NB4 (cell line): ENCODE measurements at regions not wholly inside any gene's neighbourhood (a gene's known extent, or its start where the extent isn't known, plus 50 kb on each side); places are given as distances from the start of the nearest gene placed in this dataset.
"Not testable (repeated sequence)": the region's sequence is repeated elsewhere in the genome, so short reads cannot be mapped to it uniquely, and the experiment has no call there.

Experiments used
- DNase-seq: peaks from one replicate; pipeline ENCODE4 v3.0.0; 2010; ENCODE audit warnings: low read depth
- H3K4me3 ChIP-seq: one replicate; pipeline ENCODE4 v1.5.1; 2011; ENCODE audit warnings: mild to moderate bottlenecking, low read depth, low read length, moderate library complexity
- CTCF ChIP-seq: IDR thresholded peaks from one replicate; pipeline ENCODE4 v1.5.1; 2012; ENCODE audit warnings: low read depth, low read length
- MAX ChIP-seq: IDR thresholded peaks from 2 replicates; pipeline ENCODE4 v1.6.1; 2011; ENCODE audit warnings: low read depth, low read length
- MYC ChIP-seq: IDR thresholded peaks from 2 replicates; pipeline ENCODE4 v1.6.1; 2011; ENCODE audit warnings: low read depth, low read length
- POLR2A ChIP-seq: IDR thresholded peaks from 2 replicates; pipeline ENCODE4 v1.6.1; 2011; ENCODE audit warnings: mild to moderate bottlenecking; ENCODE audit not compliant: insufficient read length; ENCODE audit errors: extremely low read depth

- no peak for DNase-seq
- TF ChIP-seq CTCF (no peak), POLR2A (no peak), MAX (no peak), MYC (no peak)
- H3K4me3 ChIP-seq = no peak overlapping the region
These were observed 753.4 kb upstream of the ADGRB3 start for GRCh38 chr6:67881706-67882065.

- no peak overlapping the region for H3K4me3 ChIP-seq
- DNase-seq = no peak
- no peak for TF ChIP-seq MAX
- no peak for TF ChIP-seq POLR2A
- TF ChIP-seq MYC = no peak
- TF ChIP-seq CTCF = no peak
These were observed 754.0 kb upstream of the ADGRB3 start for GRCh38 chr6:67880939-67881705.

- not testable (repeated sequence) for H3K4me3 ChIP-seq, DNase-seq
These were observed 754.7 kb upstream of the ADGRB3 start for GRCh38 chr6:67880343-67880742.

GRCh38 chr6:67879928-67880327, 755.2 kb upstream of the ADGRB3 start:
- not testable (repeated sequence) for H3K4me3 ChIP-seq, DNase-seq

- not testable (repeated sequence) for H3K4me3 ChIP-seq, DNase-seq
These were observed 755.8 kb upstream of the ADGRB3 start for GRCh38 chr6:67879105-67879904.

- not testable (repeated sequence) for DNase-seq, H3K4me3 ChIP-seq
These were observed 756.9 kb upstream of the ADGRB3 start for GRCh38 chr6:67878216-67878615.

GRCh38 chr6:67877288-67877687, 757.8 kb upstream of the ADGRB3 start:
- DNase-seq = no peak
- H3K4me3 ChIP-seq = no peak overlapping the region
- no peak for TF ChIP-seq MAX
- no peak for TF ChIP-seq POLR2A
- TF ChIP-seq CTCF = no peak
- no peak for TF ChIP-seq MYC

GRCh38 chr6:67875877-67876383, 759.2 kb upstream of the ADGRB3 start:
- TF ChIP-seq POLR2A (no peak), MAX (no peak), CTCF (no peak), MYC (no peak)
- no peak for DNase-seq
- no peak overlapping the region for H3K4me3 ChIP-seq
